GM13976 (cell line): ENCODE measurements at regions not wholly inside any gene's neighbourhood (a gene's known extent, or its start where the extent isn't known, plus 50 kb on each side); places are given as distances from the start of the nearest gene placed in this dataset.

Source experiments
- DNase-seq: peaks from one replicate; pipeline ENCODE4 v3.0.0; 2012; ENCODE audit warnings: low spot score
- CTCF ChIP-seq: IDR thresholded peaks from 2 replicates; pipeline ENCODE4 v1.5.1; 2012; ENCODE audit warnings: borderline replicate concordance, mild to moderate bottlenecking; ENCODE audit not compliant: insufficient read depth; ENCODE audit errors: extremely low read depth, missing control alignments, control extremely low read depth
- in situ Hi-C: fragments of 300-500 bp; cut with MboI; formaldehyde crosslinking; loops from one replicate; pipeline ENCODE4 v1.12.0; 2022; ENCODE audit warnings: low sequenced_read_pairs, mixed read lengths, inconsistent platforms; ENCODE audit not compliant: unreplicated experiment

GRCh38 chr5:3963652-3964051 lies 368.0 kb downstream of the IRX1 start:
- DNase-seq, result no peak
- no peak for TF ChIP-seq CTCF
- in situ Hi-C loops, result no loop called here

- in situ Hi-C loops, result no loop called here
- DNase-seq, result no peak
- TF ChIP-seq CTCF, result no peak
Measured at GRCh38 chr5:3980156-3980555, 384.5 kb downstream of the IRX1 start.

GRCh38 chr5:3987867-3988266 lies 392.2 kb downstream of the IRX1 start:
- no peak for TF ChIP-seq CTCF
- in situ Hi-C loops, result no loop called here
- DNase-seq, result no peak

GRCh38 chr5:3993856-3994473 lies 398.3 kb downstream of the IRX1 start:
- TF ChIP-seq CTCF, result no peak
- DNase-seq, result no peak
- in situ Hi-C loops, result no loop called here

GRCh38 chr5:3994628-3995027 lies 399.0 kb downstream of the IRX1 start:
- no peak for DNase-seq
- no peak for TF ChIP-seq CTCF
- in situ Hi-C loops, result no loop called here

GRCh38 chr5:3995954-3996619 lies 400.5 kb downstream of the IRX1 start:
- in situ Hi-C loops, result no loop called here
- no peak for DNase-seq
- TF ChIP-seq CTCF, result no peak
